GM12892 (cell line): ENCODE measurements at regions not wholly inside any gene's neighbourhood (a gene's known extent, or its start where the extent isn't known, plus 50 kb on each side); places are given as distances from the start of the nearest gene placed in this dataset.

Experiments used
- POLR2A ChIP-seq: IDR thresholded peaks from 2 replicates; pipeline ENCODE4 v1.6.1; 2011; ENCODE audit warnings: low read depth, low read length, control low read depth
- POLR2AphosphoS5 ChIP-seq: IDR thresholded peaks from 2 replicates; pipeline ENCODE4 v1.6.1; 2011; ENCODE audit warnings: low read depth, low read length, control low read depth

DNA sequence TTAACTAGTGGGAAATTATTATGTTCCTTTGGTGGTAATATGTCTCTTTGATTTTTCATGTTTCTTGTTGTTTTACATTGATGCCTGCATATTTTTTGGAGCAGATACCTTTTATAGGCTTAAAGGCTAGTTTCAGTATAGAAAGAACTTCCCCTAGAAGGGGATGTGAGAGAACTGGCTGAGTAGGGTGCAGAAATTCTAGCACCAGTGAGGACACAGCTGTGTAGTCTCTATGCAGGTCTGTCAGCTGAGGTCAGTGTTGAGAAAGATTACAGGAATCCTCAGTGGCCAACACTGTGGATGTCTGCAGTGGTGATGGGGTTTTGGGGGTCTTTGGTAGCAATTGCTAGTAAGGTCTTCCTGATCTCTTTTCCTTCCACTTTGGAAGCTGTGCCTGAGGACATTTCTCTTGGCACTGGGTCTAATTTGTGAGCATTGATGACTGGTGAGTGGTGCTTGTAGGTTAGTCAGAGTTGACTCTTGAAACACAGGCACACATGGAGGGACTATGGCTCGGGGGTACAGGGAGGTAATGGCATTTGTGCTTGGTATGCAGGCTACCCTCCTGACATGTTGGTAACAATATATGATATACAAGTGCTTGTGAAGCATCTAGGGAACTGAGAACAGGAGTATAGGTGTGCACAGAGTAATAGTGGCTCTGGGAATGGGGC lies 221.4 kb downstream of the SPATA31D1 start:
- no peak for TF ChIP-seq POLR2A
- no peak for TF ChIP-seq POLR2AphosphoS5
